ENCODE measurements at regions not wholly inside any gene's neighbourhood (a gene's known extent, or its start where the extent isn't known, plus 50 kb on each side); places are given as distances from the start of the nearest gene placed in this dataset.

DNA sequence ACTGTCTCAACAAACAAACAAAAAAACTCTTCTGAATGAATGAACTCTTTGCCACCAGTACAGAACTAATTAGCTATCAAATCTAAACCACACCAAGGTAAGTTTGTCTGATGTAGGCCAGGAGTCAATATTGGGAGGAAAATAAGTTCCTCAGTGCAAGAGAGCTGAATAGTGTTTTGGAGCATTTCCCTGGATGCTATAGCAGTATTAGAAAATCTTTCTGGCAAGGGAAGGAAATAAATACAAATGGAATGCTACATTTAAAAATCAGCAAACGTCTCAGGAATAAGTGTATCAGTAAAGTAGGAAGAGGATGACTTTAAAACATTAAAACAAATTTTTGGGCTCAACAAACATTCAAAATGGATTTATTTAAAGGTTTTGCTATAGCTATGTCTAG lies 81.3 kb upstream of the TMTC4 start:
- no peaks in the 10 kb centered on the region for H3K36me3 ChIP-seq (ENCODE audit: control insufficient read depth, insufficient read depth, low read length)
- ChIA-PET CTCF (no interaction called here), POLR2A (no interaction called here)
- no peak for TF ChIP-seq CTCF (IDR thresholded peaks at IDR 0.05; ENCODE audit: insufficient read depth, low read depth, low read length)
- H3K27me3 ChIP-seq (ENCODE audit: control insufficient read depth, insufficient read depth, low read length): no peaks in the 10 kb centered on the region
- DNase-seq (ENCODE audit: low read depth): no peak
- no peak overlapping the region for H3K4me3 ChIP-seq (ENCODE audit: low read depth, low read length)

DNA sequence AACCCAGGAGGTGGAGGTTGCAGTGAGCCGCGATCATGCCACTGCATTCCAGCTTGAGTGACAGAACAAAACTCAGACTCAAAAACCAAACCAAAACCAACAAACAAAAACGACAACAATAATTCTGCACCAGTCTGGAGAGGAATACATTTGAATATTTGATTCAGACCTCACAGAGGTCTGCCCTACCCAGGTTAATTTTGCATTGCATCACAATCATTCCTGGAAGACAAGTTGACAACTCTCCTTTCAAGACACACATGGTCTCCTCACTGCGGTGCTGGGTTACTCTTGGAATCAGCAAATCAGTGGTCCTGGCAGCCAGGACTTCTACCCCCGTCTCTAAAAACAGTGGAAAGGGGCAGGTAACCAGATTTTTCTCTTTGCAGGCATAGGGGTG lies 79.9 kb upstream of the TMTC4 start:
- no peak for DNase-seq (ENCODE audit: low read depth)
- ChIA-PET CTCF (no interaction called here), POLR2A (no interaction called here)
- Histone ChIP-seq H3K36me3 (ENCODE audit: control insufficient read depth, insufficient read depth, low read length) (no peaks in the 10 kb centered on the region), H3K4me3 (ENCODE audit: low read depth, low read length) (no peak overlapping the region), H3K27me3 (ENCODE audit: control insufficient read depth, insufficient read depth, low read length) (no peaks in the 10 kb centered on the region)
- no peak for TF ChIP-seq CTCF (IDR thresholded peaks at IDR 0.05; ENCODE audit: insufficient read depth, low read depth, low read length)

DNA sequence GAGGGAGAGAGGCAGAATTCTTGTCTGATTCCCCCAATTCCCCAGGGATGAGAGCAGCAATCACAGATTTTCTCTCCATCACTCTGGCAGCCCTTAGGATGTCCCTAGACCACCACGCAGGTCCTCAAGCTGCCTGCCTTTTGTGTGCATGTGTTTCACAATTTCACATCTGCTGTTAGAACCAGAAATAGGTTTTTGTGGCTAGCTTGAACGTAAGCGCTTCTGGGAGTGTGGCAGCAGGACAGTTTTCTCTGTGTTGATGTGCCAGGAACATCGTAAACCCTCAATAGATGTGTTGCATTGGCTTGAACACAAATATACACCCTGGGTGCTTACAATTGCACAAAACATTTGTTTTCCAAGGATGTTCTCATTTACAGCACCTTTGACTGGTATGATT lies 78.8 kb upstream of the TMTC4 start:
- no peaks in the 10 kb centered on the region for H3K36me3 ChIP-seq (ENCODE audit: control insufficient read depth, insufficient read depth, low read length)
- POLR2A ChIA-PET: no interaction called here
- CTCF ChIA-PET: no interaction called here
- no peak for TF ChIP-seq CTCF (IDR thresholded peaks at IDR 0.05; ENCODE audit: insufficient read depth, low read depth, low read length)
- no peaks in the 10 kb centered on the region for H3K27me3 ChIP-seq (ENCODE audit: control insufficient read depth, insufficient read depth, low read length)
- no peak overlapping the region for H3K4me3 ChIP-seq (ENCODE audit: low read depth, low read length)
- no peak for DNase-seq (ENCODE audit: low read depth)

DNA sequence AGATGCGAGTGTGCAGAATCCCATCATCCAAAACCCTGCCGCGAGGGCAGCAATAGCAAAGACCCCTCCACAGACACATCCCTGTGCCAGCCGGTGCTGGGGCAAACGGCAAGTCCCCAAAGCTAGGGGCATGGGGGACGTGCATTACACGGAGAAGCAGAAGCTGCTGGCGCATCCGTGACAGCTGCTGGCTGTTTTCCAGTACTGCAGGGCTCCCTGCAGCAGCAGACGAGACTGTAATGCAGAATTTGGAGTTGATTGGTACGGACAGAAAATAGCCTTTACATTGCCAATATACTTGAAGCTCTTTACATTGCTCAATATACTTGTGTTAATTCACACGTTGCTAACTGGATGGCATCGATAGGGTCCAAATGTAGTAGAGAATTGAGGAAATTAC lies 77.2 kb upstream of the TMTC4 start:
- ChIA-PET POLR2A (no interaction called here), CTCF (no interaction called here)
- Histone ChIP-seq H3K36me3 (ENCODE audit: control insufficient read depth, insufficient read depth, low read length) (no peaks in the 10 kb centered on the region), H3K27me3 (ENCODE audit: control insufficient read depth, insufficient read depth, low read length) (no peaks in the 10 kb centered on the region), H3K4me3 (ENCODE audit: low read depth, low read length) (no peak overlapping the region)
- DNase-seq (ENCODE audit: low read depth): no peak
- no peak for TF ChIP-seq CTCF (IDR thresholded peaks at IDR 0.05; ENCODE audit: insufficient read depth, low read depth, low read length)

- ChIA-PET CTCF (no interaction called here), POLR2A (no interaction called here)
- Histone ChIP-seq H3K27me3 (ENCODE audit: control insufficient read depth, insufficient read depth, low read length) (no peaks in the 10 kb centered on the region), H3K4me3 (ENCODE audit: low read depth, low read length) (no peak overlapping the region), H3K36me3 (ENCODE audit: control insufficient read depth, insufficient read depth, low read length) (no peaks in the 10 kb centered on the region)
- no peak for TF ChIP-seq CTCF (IDR thresholded peaks at IDR 0.05; ENCODE audit: insufficient read depth, low read depth, low read length)
- no peak for DNase-seq (ENCODE audit: low read depth)
Measured at GRCh38 chr13:100746953-100747683, 72.5 kb upstream of the TMTC4 start.

Measured in BJ (cell line).